Spleen (tissue), 7 donors: ENCODE measurements at regions not wholly inside any gene's neighbourhood (a gene's known extent, or its start where the extent isn't known, plus 50 kb on each side); places are given as distances from the start of the nearest gene placed in this dataset.

Experiments used
- POLR2A ChIP-seq, 3 donors: fragments of 450-650 bp; IDR thresholded peaks; one replicate each; pipeline ENCODE4 v1.5.1; 2017; ENCODE audit warnings: antibody characterized with exemption in 3 of 3, mild to moderate bottlenecking in 1 of 3
- TF ChIP-seq, protein P1 (sequence below), 11 experiments: fragments of 200-600 bp in 7 of 11; fragments of 450-650 bp in 4 of 11; sonication (generic) in 4 of 11; IDR thresholded peaks in 8 of 11; conservative IDR thresholded peaks in 3 of 11; 1 replicate in 7 of 11; 2 replicates in 4 of 11; pipeline versions ENCODE4 v1.4.0 to v1.8.0; 2016 to 2021; ENCODE audit warnings: antibody characterized with exemption in 11 of 11, inconsistent platforms in 4 of 11, mild to moderate bottlenecking in 1 of 11
- donor health status: DM: no; HTN: no; CAD: no; lungs with moderate emphysema.
- donor health status: DM: no; HTN: no; CAD: no.
- donor health status: DM: no; HTN: no; CAD: no.

DNA sequence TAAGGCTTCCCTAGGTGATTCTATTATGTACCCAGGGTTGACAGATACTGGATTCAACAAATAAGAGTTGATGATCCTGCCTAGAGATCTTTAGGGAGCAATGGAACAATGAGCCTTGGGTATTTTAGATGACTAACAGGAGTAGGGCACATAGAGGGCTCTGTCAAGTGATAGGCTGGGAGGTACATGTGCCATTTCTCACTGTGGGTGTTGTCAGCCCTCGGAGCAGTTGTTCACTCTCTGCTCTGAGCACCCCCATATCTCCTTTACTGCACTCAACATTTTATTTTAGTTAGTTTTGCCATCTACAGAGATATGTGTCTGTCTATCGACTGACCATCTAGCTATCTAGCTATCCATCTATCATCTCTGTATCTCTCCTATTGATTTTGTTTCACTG is 950.6 kb downstream of the TYW1 start:
- TF ChIP-seq, protein P1, sequence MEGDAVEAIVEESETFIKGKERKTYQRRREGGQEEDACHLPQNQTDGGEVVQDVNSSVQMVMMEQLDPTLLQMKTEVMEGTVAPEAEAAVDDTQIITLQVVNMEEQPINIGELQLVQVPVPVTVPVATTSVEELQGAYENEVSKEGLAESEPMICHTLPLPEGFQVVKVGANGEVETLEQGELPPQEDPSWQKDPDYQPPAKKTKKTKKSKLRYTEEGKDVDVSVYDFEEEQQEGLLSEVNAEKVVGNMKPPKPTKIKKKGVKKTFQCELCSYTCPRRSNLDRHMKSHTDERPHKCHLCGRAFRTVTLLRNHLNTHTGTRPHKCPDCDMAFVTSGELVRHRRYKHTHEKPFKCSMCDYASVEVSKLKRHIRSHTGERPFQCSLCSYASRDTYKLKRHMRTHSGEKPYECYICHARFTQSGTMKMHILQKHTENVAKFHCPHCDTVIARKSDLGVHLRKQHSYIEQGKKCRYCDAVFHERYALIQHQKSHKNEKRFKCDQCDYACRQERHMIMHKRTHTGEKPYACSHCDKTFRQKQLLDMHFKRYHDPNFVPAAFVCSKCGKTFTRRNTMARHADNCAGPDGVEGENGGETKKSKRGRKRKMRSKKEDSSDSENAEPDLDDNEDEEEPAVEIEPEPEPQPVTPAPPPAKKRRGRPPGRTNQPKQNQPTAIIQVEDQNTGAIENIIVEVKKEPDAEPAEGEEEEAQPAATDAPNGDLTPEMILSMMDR (IDR thresholded peaks at IDR 0.05 in 8 of 11, conservative IDR thresholded peaks at IDR 0.05 in 3 of 11): no peak
- TF ChIP-seq POLR2A (IDR thresholded peaks at IDR 0.05): no peak
